ENCODE measurements at regions not wholly inside any gene's neighbourhood (a gene's known extent, or its start where the extent isn't known, plus 50 kb on each side); places are given as distances from the start of the nearest gene placed in this dataset.

DNA sequence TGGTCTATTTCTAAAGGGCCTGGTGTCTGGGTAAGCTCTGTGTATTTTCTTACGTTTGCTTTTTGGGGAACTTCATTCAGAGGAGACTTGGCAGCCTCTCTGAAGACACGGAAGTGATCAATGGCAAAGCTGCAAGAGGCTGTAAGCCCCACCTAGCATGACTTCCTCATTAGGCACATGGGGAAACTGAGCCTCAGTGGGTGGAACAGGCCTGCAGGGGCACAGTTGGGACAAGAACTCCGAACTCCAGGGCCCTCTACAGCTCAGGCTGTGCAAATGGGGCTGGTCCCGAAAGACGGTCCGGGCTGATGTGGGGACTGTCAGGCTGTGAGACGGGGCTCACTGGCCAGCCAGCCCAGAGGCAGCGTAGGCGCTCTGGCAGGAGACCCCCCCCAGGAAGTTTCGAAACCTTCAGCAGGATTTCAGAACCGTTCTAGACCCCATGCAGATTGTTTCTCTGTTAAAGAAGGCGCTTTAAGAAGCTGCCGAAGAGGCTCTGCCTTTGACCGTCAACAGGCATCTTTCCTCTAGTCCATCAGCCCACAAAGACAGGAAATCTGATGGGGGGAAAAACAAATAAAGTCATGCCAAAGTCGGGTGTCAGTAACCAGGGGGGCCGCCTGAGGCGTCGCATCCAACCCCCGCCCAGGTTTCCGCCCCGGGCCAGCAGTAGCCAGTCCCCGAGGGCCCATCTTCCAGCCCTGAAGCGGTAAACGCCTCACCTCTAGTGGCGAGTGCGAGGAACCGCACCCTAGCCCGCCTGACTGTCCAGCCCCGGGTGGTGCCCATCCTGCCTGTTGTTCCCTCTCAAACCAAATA is 79.8 kb upstream of the TBC1D3K start:
- Histone ChIP-seq H3K4me1 (ENCODE audit: control insufficient read depth, insufficient read depth, low read length) (no peaks in the 10 kb centered on the region), H3K36me3 (ENCODE audit: control insufficient read depth in 2 of 2, insufficient read depth in 1 of 2, low read length in 2 of 2) (no peaks in the 10 kb centered on the region), H3K4me3 (ENCODE audit: low read depth, low read length) (no peak overlapping the region), H3K9me3 (ENCODE audit: control insufficient read depth, insufficient read depth, low read depth, low read length) (no peaks in the 10 kb centered on the region), H3K27ac (ENCODE audit: extremely low read depth, low read depth, low read length) (no peak overlapping the region)
- CTCF ChIA-PET, result no interaction called here
- TF ChIP-seq, protein P1, sequence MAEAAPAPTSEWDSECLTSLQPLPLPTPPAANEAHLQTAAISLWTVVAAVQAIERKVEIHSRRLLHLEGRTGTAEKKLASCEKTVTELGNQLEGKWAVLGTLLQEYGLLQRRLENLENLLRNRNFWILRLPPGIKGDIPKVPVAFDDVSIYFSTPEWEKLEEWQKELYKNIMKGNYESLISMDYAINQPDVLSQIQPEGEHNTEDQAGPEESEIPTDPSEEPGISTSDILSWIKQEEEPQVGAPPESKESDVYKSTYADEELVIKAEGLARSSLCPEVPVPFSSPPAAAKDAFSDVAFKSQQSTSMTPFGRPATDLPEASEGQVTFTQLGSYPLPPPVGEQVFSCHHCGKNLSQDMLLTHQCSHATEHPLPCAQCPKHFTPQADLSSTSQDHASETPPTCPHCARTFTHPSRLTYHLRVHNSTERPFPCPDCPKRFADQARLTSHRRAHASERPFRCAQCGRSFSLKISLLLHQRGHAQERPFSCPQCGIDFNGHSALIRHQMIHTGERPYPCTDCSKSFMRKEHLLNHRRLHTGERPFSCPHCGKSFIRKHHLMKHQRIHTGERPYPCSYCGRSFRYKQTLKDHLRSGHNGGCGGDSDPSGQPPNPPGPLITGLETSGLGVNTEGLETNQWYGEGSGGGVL (tag by site-specific recombination; IDR thresholded peaks at IDR 0.05), result no peak
- TF ChIP-seq ZNF521 (tag by site-specific recombination; IDR thresholded peaks at IDR 0.05), result no peak
- TF ChIP-seq ZNF138 (tag by site-specific recombination; IDR thresholded peaks at IDR 0.05; ENCODE audit: borderline replicate concordance), result no peak
- TF ChIP-seq ZNF19 (tag by site-specific recombination; IDR thresholded peaks at IDR 0.05; ENCODE audit: low read depth), result no peak
- TF ChIP-seq ZNF677 (tag by site-specific recombination; IDR thresholded peaks at IDR 0.05), result no peak
- TF ChIP-seq, protein P2, sequence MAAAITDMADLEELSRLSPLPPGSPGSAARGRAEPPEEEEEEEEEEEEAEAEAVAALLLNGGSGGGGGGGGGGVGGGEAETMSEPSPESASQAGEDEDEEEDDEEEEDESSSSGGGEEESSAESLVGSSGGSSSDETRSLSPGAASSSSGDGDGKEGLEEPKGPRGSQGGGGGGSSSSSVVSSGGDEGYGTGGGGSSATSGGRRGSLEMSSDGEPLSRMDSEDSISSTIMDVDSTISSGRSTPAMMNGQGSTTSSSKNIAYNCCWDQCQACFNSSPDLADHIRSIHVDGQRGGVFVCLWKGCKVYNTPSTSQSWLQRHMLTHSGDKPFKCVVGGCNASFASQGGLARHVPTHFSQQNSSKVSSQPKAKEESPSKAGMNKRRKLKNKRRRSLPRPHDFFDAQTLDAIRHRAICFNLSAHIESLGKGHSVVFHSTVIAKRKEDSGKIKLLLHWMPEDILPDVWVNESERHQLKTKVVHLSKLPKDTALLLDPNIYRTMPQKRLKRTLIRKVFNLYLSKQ (tag by site-specific recombination; IDR thresholded peaks at IDR 0.05; ENCODE audit: borderline replicate concordance), result no peak
- TF ChIP-seq YY2 (tag by site-specific recombination; IDR thresholded peaks at IDR 0.05), result no peak
- TF ChIP-seq, protein P3, sequence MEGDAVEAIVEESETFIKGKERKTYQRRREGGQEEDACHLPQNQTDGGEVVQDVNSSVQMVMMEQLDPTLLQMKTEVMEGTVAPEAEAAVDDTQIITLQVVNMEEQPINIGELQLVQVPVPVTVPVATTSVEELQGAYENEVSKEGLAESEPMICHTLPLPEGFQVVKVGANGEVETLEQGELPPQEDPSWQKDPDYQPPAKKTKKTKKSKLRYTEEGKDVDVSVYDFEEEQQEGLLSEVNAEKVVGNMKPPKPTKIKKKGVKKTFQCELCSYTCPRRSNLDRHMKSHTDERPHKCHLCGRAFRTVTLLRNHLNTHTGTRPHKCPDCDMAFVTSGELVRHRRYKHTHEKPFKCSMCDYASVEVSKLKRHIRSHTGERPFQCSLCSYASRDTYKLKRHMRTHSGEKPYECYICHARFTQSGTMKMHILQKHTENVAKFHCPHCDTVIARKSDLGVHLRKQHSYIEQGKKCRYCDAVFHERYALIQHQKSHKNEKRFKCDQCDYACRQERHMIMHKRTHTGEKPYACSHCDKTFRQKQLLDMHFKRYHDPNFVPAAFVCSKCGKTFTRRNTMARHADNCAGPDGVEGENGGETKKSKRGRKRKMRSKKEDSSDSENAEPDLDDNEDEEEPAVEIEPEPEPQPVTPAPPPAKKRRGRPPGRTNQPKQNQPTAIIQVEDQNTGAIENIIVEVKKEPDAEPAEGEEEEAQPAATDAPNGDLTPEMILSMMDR (tag by site-specific recombination; IDR thresholded peaks at IDR 0.05), result no peak
- no peak for TF ChIP-seq KLF7 (tag by site-specific recombination; IDR thresholded peaks at IDR 0.05; ENCODE audit: borderline replicate concordance)
- no peak for TF ChIP-seq ZNF274 (IDR thresholded peaks at IDR 0.05; ENCODE audit: low read length)
- TF ChIP-seq ZNF274 (tag by site-specific recombination; IDR thresholded peaks at IDR 0.05; ENCODE audit: borderline replicate concordance), result no peak
- no peak for TF ChIP-seq ZNF623 (tag by site-specific recombination; IDR thresholded peaks at IDR 0.05)
- no peak for TF ChIP-seq ZNF423 (tag by site-specific recombination; IDR thresholded peaks at IDR 0.05)
- TF ChIP-seq, protein P4, sequence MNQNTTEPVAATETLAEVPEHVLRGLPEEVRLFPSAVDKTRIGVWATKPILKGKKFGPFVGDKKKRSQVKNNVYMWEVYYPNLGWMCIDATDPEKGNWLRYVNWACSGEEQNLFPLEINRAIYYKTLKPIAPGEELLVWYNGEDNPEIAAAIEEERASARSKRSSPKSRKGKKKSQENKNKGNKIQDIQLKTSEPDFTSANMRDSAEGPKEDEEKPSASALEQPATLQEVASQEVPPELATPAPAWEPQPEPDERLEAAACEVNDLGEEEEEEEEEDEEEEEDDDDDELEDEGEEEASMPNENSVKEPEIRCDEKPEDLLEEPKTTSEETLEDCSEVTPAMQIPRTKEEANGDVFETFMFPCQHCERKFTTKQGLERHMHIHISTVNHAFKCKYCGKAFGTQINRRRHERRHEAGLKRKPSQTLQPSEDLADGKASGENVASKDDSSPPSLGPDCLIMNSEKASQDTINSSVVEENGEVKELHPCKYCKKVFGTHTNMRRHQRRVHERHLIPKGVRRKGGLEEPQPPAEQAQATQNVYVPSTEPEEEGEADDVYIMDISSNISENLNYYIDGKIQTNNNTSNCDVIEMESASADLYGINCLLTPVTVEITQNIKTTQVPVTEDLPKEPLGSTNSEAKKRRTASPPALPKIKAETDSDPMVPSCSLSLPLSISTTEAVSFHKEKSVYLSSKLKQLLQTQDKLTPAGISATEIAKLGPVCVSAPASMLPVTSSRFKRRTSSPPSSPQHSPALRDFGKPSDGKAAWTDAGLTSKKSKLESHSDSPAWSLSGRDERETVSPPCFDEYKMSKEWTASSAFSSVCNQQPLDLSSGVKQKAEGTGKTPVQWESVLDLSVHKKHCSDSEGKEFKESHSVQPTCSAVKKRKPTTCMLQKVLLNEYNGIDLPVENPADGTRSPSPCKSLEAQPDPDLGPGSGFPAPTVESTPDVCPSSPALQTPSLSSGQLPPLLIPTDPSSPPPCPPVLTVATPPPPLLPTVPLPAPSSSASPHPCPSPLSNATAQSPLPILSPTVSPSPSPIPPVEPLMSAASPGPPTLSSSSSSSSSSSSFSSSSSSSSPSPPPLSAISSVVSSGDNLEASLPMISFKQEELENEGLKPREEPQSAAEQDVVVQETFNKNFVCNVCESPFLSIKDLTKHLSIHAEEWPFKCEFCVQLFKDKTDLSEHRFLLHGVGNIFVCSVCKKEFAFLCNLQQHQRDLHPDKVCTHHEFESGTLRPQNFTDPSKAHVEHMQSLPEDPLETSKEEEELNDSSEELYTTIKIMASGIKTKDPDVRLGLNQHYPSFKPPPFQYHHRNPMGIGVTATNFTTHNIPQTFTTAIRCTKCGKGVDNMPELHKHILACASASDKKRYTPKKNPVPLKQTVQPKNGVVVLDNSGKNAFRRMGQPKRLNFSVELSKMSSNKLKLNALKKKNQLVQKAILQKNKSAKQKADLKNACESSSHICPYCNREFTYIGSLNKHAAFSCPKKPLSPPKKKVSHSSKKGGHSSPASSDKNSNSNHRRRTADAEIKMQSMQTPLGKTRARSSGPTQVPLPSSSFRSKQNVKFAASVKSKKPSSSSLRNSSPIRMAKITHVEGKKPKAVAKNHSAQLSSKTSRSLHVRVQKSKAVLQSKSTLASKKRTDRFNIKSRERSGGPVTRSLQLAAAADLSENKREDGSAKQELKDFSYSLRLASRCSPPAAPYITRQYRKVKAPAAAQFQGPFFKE (tag by site-specific recombination; IDR thresholded peaks at IDR 0.05; ENCODE audit: borderline replicate concordance), result no peak
- no peak for TF ChIP-seq ZBTB17 (tag by site-specific recombination; IDR thresholded peaks at IDR 0.05)
- no peak for TF ChIP-seq ZFP37 (tag by site-specific recombination; IDR thresholded peaks at IDR 0.05)
- POLR2A ChIA-PET, result no interaction called here
